ENCODE measurements at regions not wholly inside any gene's neighbourhood (a gene's known extent, or its start where the extent isn't known, plus 50 kb on each side); places are given as distances from the start of the nearest gene placed in this dataset.

- no peak for DNase-seq
Measured at GRCh38 chrX:39984191-39984956, 113.4 kb downstream of the BCOR start.

- no peak for DNase-seq
Measured at GRCh38 chrX:39985071-39985470, 112.7 kb downstream of the BCOR start.

- DNase-seq = no peak
Measured at GRCh38 chrX:39985551-39985950, 112.2 kb downstream of the BCOR start.

- DNase-seq = no peak
Measured at GRCh38 chrX:39988496-39988895, 109.3 kb downstream of the BCOR start.

DNA sequence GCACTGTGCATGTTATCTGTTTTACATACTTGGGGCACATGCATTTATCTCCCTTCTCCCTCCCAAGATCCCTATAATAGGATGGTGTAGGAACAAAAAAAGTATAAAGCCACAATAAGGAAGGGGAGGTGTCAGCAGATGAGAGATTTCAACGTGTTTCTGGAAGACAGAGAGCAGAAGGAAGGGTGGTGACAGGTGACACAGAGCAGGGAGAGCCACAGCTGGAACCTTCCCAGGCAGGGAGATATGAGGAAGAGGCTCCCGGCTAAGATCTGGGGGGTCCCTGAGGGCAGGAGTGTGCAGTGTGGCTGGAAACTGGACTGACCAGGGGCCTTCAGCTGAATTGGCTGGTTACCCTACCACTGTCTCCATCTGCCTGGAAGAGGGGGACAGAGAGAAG is 107.4 kb downstream of the BCOR start:
- no peak for DNase-seq

DNA sequence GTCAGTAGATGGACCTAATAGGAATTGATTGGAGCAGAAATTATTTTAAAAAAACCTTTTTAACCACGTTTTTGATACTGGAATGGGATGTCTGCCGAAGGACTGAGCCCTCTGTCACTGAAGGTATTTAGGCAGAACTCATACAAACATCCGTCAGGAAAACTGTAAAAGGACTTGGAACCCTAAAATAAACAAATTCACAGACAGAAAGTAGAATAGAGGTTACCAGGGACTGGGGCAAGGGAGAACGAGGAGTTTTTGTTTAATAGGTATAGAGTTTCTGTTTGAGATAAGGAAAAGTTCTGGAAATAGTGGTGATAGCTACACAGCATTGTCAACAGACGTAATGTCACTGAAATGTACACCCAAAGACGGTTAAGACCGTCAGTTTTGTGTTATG is 105.5 kb downstream of the BCOR start:
- DNase-seq = no peak

GRCh38 chrX:39995457-39995856 is 102.3 kb downstream of the BCOR start:
- DNase-seq = no peak

GRCh38 chrX:39996536-39996935 is 101.2 kb downstream of the BCOR start:
- no peak for DNase-seq

GRCh38 chrX:39998636-39999406 is 98.9 kb downstream of the BCOR start:
- DNase-seq = no peak
